ENCODE measurements at regions not wholly inside any gene's neighbourhood (a gene's known extent, or its start where the extent isn't known, plus 50 kb on each side); places are given as distances from the start of the nearest gene placed in this dataset.
"Not testable (repeated sequence)": the region's sequence is repeated elsewhere in the genome, so short reads cannot be mapped to it uniquely, and the experiment has no call there.

- H3K4me3 ChIP-seq (ENCODE audit: low read length in 2 of 2), result no peak overlapping the region
- DNase-seq (ENCODE audit: low read depth in 6 of 9, low spot score in 9 of 9), result no peak
- no peaks in the 10 kb centered on the region for H3K4me1 ChIP-seq (ENCODE audit: control insufficient read depth in 2 of 2, insufficient read depth in 2 of 2, low read length in 2 of 2)
- H3K27ac ChIP-seq (ENCODE audit: low read depth in 1 of 2, low read length in 1 of 2), result no peak overlapping the region
- WGBS, result 93% methylated on average over 1 of the region's 1 CpG
- H3K9me3 ChIP-seq (ENCODE audit: control insufficient read depth in 2 of 2, insufficient read depth in 1 of 2, low read length in 1 of 2), result no peaks in the 10 kb centered on the region
- no peaks in the 10 kb centered on the region for H3K36me3 ChIP-seq (ENCODE audit: control insufficient read depth in 2 of 2, insufficient read depth in 2 of 2, low read length in 1 of 2)
- H3K27me3 ChIP-seq (ENCODE audit: control insufficient read depth in 2 of 2, insufficient read depth in 1 of 2, low read length in 1 of 2), result no peaks in the 10 kb centered on the region
Measured at GRCh38 chr2:208798698-208799097, 392.1 kb downstream of the PTH2R start.

- no peak for DNase-seq (ENCODE audit: low read depth in 6 of 9, low spot score in 9 of 9)
Measured at GRCh38 chr2:208799397-208799796, 392.8 kb downstream of the PTH2R start.

GRCh38 chr2:208800887-208801286, 394.3 kb downstream of the PTH2R start:
- H3K27ac ChIP-seq (ENCODE audit: low read depth in 1 of 2, low read length in 1 of 2); DNase-seq (ENCODE audit: low read depth in 6 of 9, low spot score in 9 of 9); H3K36me3 ChIP-seq (ENCODE audit: control insufficient read depth in 2 of 2, insufficient read depth in 2 of 2, low read length in 1 of 2); H3K27me3 ChIP-seq (ENCODE audit: control insufficient read depth in 2 of 2, insufficient read depth in 1 of 2, low read length in 1 of 2); H3K4me3 ChIP-seq (ENCODE audit: low read length in 2 of 2); H3K4me1 ChIP-seq (ENCODE audit: control insufficient read depth in 2 of 2, insufficient read depth in 2 of 2, low read length in 2 of 2); H3K9me3 ChIP-seq (ENCODE audit: control insufficient read depth in 2 of 2, insufficient read depth in 1 of 2, low read length in 1 of 2): not testable (repeated sequence)
- 93% methylated on average over 12 of the region's 12 CpGs for WGBS

More at GRCh38 chr2:208799397-208799796, 392.8 kb downstream of the PTH2R start:
- Histone ChIP-seq H3K4me1 (ENCODE audit: control insufficient read depth in 2 of 2, insufficient read depth in 2 of 2, low read length in 2 of 2) (no peaks in the 10 kb centered on the region), H3K4me3 (ENCODE audit: low read length in 2 of 2) (no peak overlapping the region), H3K27ac (ENCODE audit: low read depth in 1 of 2, low read length in 1 of 2) (no peak overlapping the region), H3K36me3 (ENCODE audit: control insufficient read depth in 2 of 2, insufficient read depth in 2 of 2, low read length in 1 of 2) (no peaks in the 10 kb centered on the region), H3K27me3 (ENCODE audit: control insufficient read depth in 2 of 2, insufficient read depth in 1 of 2, low read length in 1 of 2) (no peaks in the 10 kb centered on the region), H3K9me3 (ENCODE audit: control insufficient read depth in 2 of 2, insufficient read depth in 1 of 2, low read length in 1 of 2) (no peaks in the 10 kb centered on the region)
- WGBS, result 58% methylated on average over 2 of the region's 2 CpGs

GRCh38 chr2:208807756-208808155, 401.2 kb downstream of the PTH2R start:
- 89% methylated on average over 2 of the region's 2 CpGs for WGBS
- H3K4me1 ChIP-seq (ENCODE audit: control insufficient read depth in 2 of 2, insufficient read depth in 2 of 2, low read length in 2 of 2), result no peaks in the 10 kb centered on the region
- no peak for DNase-seq (ENCODE audit: low read depth in 6 of 9, low spot score in 9 of 9)
- no peak overlapping the region for H3K4me3 ChIP-seq (ENCODE audit: low read length in 2 of 2)
- H3K9me3 ChIP-seq (ENCODE audit: control insufficient read depth in 2 of 2, insufficient read depth in 1 of 2, low read length in 1 of 2), result no peaks in the 10 kb centered on the region
- no peak overlapping the region for H3K27ac ChIP-seq (ENCODE audit: low read depth in 1 of 2, low read length in 1 of 2)
- no peaks in the 10 kb centered on the region for H3K27me3 ChIP-seq (ENCODE audit: control insufficient read depth in 2 of 2, insufficient read depth in 1 of 2, low read length in 1 of 2)
- H3K36me3 ChIP-seq (ENCODE audit: control insufficient read depth in 2 of 2, insufficient read depth in 2 of 2, low read length in 1 of 2), result no peaks in the 10 kb centered on the region

DNA sequence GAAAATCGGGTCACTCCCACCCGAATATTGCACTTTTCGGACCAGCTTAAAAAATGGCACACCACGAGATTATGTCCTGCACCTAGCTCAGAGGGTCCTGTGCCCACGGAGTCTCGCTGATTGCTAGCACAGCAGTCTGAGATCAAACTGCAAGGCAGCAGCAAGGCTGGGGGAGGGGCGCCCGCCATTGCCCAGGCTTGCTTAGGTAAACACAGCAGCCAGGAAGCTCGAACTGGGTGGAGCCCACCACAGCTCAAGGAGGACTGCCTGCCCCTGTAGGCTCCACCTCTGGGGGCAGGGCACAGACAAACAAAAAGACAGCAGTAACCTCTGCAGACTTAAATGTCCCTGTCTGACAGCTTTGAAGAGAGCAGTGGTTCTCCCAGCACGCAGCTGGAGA, 405.3 kb downstream of the PTH2R start:
- H3K4me3 ChIP-seq (ENCODE audit: low read length in 2 of 2); DNase-seq (ENCODE audit: low read depth in 6 of 9, low spot score in 9 of 9); H3K27me3 ChIP-seq (ENCODE audit: control insufficient read depth in 2 of 2, insufficient read depth in 1 of 2, low read length in 1 of 2); H3K36me3 ChIP-seq (ENCODE audit: control insufficient read depth in 2 of 2, insufficient read depth in 2 of 2, low read length in 1 of 2); H3K27ac ChIP-seq (ENCODE audit: low read depth in 1 of 2, low read length in 1 of 2); H3K9me3 ChIP-seq (ENCODE audit: control insufficient read depth in 2 of 2, insufficient read depth in 1 of 2, low read length in 1 of 2); H3K4me1 ChIP-seq (ENCODE audit: control insufficient read depth in 2 of 2, insufficient read depth in 2 of 2, low read length in 2 of 2): not testable (repeated sequence)
- 67% methylated on average over 7 of the region's 10 CpGs for WGBS

- H3K36me3 ChIP-seq (ENCODE audit: control insufficient read depth in 2 of 2, insufficient read depth in 2 of 2, low read length in 1 of 2), result no peaks in the 10 kb centered on the region
- H3K27ac ChIP-seq (ENCODE audit: low read depth in 1 of 2, low read length in 1 of 2), result no peak overlapping the region
- DNase-seq (ENCODE audit: low read depth in 6 of 9, low spot score in 9 of 9), result no peak
- WGBS, result 97% methylated on average over 2 of the region's 2 CpGs
- H3K4me3 ChIP-seq (ENCODE audit: low read length in 2 of 2), result no peak overlapping the region
- H3K9me3 ChIP-seq (ENCODE audit: control insufficient read depth in 2 of 2, insufficient read depth in 1 of 2, low read length in 1 of 2), result no peaks in the 10 kb centered on the region
- H3K27me3 ChIP-seq (ENCODE audit: control insufficient read depth in 2 of 2, insufficient read depth in 1 of 2, low read length in 1 of 2), result no peaks in the 10 kb centered on the region
- no peaks in the 10 kb centered on the region for H3K4me1 ChIP-seq (ENCODE audit: control insufficient read depth in 2 of 2, insufficient read depth in 2 of 2, low read length in 2 of 2)
Measured at GRCh38 chr2:208819190-208819589, 412.6 kb downstream of the PTH2R start.

DNA sequence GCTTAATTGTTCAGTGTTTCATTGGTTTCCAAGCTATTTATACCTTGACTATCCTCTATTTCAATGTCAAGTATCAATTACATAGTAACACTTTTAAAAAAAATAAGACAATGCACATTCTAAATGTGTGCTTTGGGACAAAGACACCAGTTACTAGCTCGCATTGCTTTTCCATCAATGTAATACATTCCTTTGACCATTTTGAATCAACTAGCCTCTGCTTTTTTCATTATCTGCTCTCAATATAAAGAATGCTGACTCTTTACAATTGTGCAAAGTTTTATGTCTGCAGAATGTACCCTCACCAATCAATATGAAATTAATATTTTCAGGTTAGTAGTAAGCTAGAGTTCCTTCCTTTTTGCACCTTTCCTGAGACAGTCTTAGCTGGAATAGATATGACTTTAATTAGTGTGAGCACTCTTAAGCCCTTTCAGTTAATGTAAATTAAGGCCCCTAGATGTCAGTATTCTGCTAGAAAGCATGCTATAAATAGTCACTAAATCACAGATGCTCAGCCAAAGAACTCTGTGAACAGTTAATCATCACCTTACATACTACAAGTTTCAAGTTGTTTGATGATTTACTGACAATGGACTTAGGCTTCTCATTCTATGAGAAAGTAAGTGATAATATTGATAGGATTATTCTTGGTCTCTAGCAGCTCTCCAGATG, 413.6 kb downstream of the PTH2R start:
- Histone ChIP-seq H3K9me3 (ENCODE audit: control insufficient read depth in 2 of 2, insufficient read depth in 1 of 2, low read length in 1 of 2) (no peaks in the 10 kb centered on the region), H3K4me1 (ENCODE audit: control insufficient read depth in 2 of 2, insufficient read depth in 2 of 2, low read length in 2 of 2) (no peaks in the 10 kb centered on the region), H3K27ac (ENCODE audit: low read depth in 1 of 2, low read length in 1 of 2) (no peak overlapping the region), H3K36me3 (ENCODE audit: control insufficient read depth in 2 of 2, insufficient read depth in 2 of 2, low read length in 1 of 2) (no peaks in the 10 kb centered on the region), H3K4me3 (ENCODE audit: low read length in 2 of 2) (no peak overlapping the region), H3K27me3 (ENCODE audit: control insufficient read depth in 2 of 2, insufficient read depth in 1 of 2, low read length in 1 of 2) (no peaks in the 10 kb centered on the region)
- DNase-seq (ENCODE audit: low read depth in 6 of 9, low spot score in 9 of 9), result no peak
- WGBS, result 87% methylated on average over 1 of the region's 1 CpG

GRCh38 chr2:208827109-208827508, 420.5 kb downstream of the PTH2R start:
- Histone ChIP-seq H3K9me3 (ENCODE audit: control insufficient read depth in 2 of 2, insufficient read depth in 1 of 2, low read length in 1 of 2) (no peaks in the 10 kb centered on the region), H3K4me1 (ENCODE audit: control insufficient read depth in 2 of 2, insufficient read depth in 2 of 2, low read length in 2 of 2) (no peaks in the 10 kb centered on the region), H3K27me3 (ENCODE audit: control insufficient read depth in 2 of 2, insufficient read depth in 1 of 2, low read length in 1 of 2) (no peaks in the 10 kb centered on the region), H3K36me3 (ENCODE audit: control insufficient read depth in 2 of 2, insufficient read depth in 2 of 2, low read length in 1 of 2) (no peaks in the 10 kb centered on the region), H3K4me3 (ENCODE audit: low read length in 2 of 2) (no peak overlapping the region), H3K27ac (ENCODE audit: low read depth in 1 of 2, low read length in 1 of 2) (no peak overlapping the region)
- DNase-seq (ENCODE audit: low read depth in 6 of 9, low spot score in 9 of 9), result no peak
- WGBS, result 39% methylated on average over 3 of the region's 3 CpGs

GRCh38 chr2:208827549-208828221, 421.1 kb downstream of the PTH2R start:
- no peak overlapping the region for H3K4me3 ChIP-seq (ENCODE audit: low read length in 2 of 2)
- no peaks in the 10 kb centered on the region for H3K36me3 ChIP-seq (ENCODE audit: control insufficient read depth in 2 of 2, insufficient read depth in 2 of 2, low read length in 1 of 2)
- no peaks in the 10 kb centered on the region for H3K4me1 ChIP-seq (ENCODE audit: control insufficient read depth in 2 of 2, insufficient read depth in 2 of 2, low read length in 2 of 2)
- 62% methylated on average over 4 of the region's 4 CpGs for WGBS
- H3K27me3 ChIP-seq (ENCODE audit: control insufficient read depth in 2 of 2, insufficient read depth in 1 of 2, low read length in 1 of 2), result no peaks in the 10 kb centered on the region
- no peak for DNase-seq (ENCODE audit: low read depth in 6 of 9, low spot score in 9 of 9)
- H3K9me3 ChIP-seq (ENCODE audit: control insufficient read depth in 2 of 2, insufficient read depth in 1 of 2, low read length in 1 of 2), result no peaks in the 10 kb centered on the region
- H3K27ac ChIP-seq (ENCODE audit: low read depth in 1 of 2, low read length in 1 of 2), result no peak overlapping the region
